PC-3 (cell line): ENCODE measurements at regions not wholly inside any gene's neighbourhood (a gene's known extent, or its start where the extent isn't known, plus 50 kb on each side); places are given as distances from the start of the nearest gene placed in this dataset.
"Not testable (repeated sequence)": the region's sequence is repeated elsewhere in the genome, so short reads cannot be mapped to it uniquely, and the experiment has no call there.

Source experiments
- ATAC-seq: fragments of 200-7000 bp; cut with Tn5 transposase; 2 replicates; pipeline ENCODE4 v1.9.1; 2020; ENCODE audit warnings: mild to moderate bottlenecking, moderate library complexity
- BruUV-seq: library from RNA; stranded (reverse); fragments of 400-500 nt; replicated peaks from 2 replicates; lab custom pipeline; 2021; lab: Mats Ljungman, UMichigan
- CTCF ChIA-PET: fragments of 300-600 bp; sonication (Branson Sonifier 250); formaldehyde crosslinking; loops from one replicate; lab custom pipeline; 2022; ENCODE audit warnings: antibody characterized with exemption; lab: Charles Lee
- POLR2A ChIA-PET: fragments of 300-600 bp; sonication (Branson Sonifier 250); formaldehyde crosslinking; loops from one replicate; lab custom pipeline; 2022; ENCODE audit warnings: antibody characterized with exemption; ENCODE audit not compliant: unreplicated experiment; lab: Charles Lee
- DNase-seq: peaks from one replicate; pipeline ENCODE4 v3.0.0-alpha.2; 2015
- H2AFZ ChIP-seq: fragments of 300-600 bp; sonication (generic); 2 replicates; pipeline ENCODE4 v1.6.0; 2016; ENCODE audit warnings: antibody characterized with exemption, low read length
- H3F3A ChIP-seq: fragments of 300-600 bp; sonication (generic); one replicate; pipeline ENCODE4 v1.6.0; 2017; ENCODE audit warnings: antibody characterized with exemption, low read length, control low read depth, mild to moderate bottlenecking; ENCODE audit not compliant: unreplicated experiment
- H3K27ac ChIP-seq: fragments of 300-600 bp; sonication (generic); 2 replicates; pipeline ENCODE4 v1.5.1; 2016; ENCODE audit warnings: mild to moderate bottlenecking, low read length
- H3K27me3 ChIP-seq: fragments of 300-600 bp; sonication (generic); 2 replicates; pipeline ENCODE4 v1.6.1; 2016; ENCODE audit warnings: low read length, mixed read lengths
- H3K36me3 ChIP-seq: fragments of 300-600 bp; sonication (generic); 2 replicates; pipeline ENCODE4 v1.6.1; 2016; ENCODE audit warnings: low read depth, mixed run types, low read length, mixed read lengths
- H3K4me1 ChIP-seq: fragments of 300-600 bp; sonication (generic); 2 replicates; pipeline ENCODE4 v1.5.1; 2016; ENCODE audit warnings: low read length; ENCODE audit not compliant: insufficient read depth
- H3K4me2 ChIP-seq: fragments of 300-600 bp; sonication (generic); 2 replicates; pipeline ENCODE4 v1.6.0; 2016; ENCODE audit warnings: low read length
- H3K4me3 ChIP-seq: fragments of 300-600 bp; sonication (generic); 2 replicates; pipeline ENCODE4 v1.5.1; 2016; ENCODE audit warnings: mild to moderate bottlenecking, low read length, mixed read lengths
- H3K79me2 ChIP-seq: fragments of 300-600 bp; sonication (generic); 2 replicates; pipeline ENCODE4 v1.6.1; 2017; ENCODE audit warnings: low read length, mixed read lengths
- H3K9ac ChIP-seq: fragments of 300-600 bp; sonication (generic); 2 replicates; pipeline ENCODE4 v1.6.0; 2016; ENCODE audit warnings: mild to moderate bottlenecking, low read length
- H3K9me2 ChIP-seq: fragments of 300-600 bp; sonication (generic); replicated peaks from 2 replicates; pipeline ENCODE4 v1.6.1; 2016; ENCODE audit warnings: mixed run types, low read length, mixed read lengths
- H3K9me3 ChIP-seq: fragments of 300-600 bp; sonication (generic); 2 replicates; pipeline ENCODE4 v1.6.1; 2016; ENCODE audit warnings: low read length, mixed read lengths
- H4K20me1 ChIP-seq: fragments of 300-600 bp; sonication (generic); 2 replicates; pipeline ENCODE4 v1.6.1; 2016; ENCODE audit warnings: low read length, mixed read lengths
- intact Hi-C: fragments of 100-400 bp; cut with micrococcal nuclease; formaldehyde crosslinking; loops from 2 replicates; pipeline ENCODE4 v1.9.0; 2023

- H4K20me1 ChIP-seq, H3K4me3 ChIP-seq, H3K27me3 ChIP-seq, H3K9me2 ChIP-seq, DNase-seq, intact Hi-C loops, H3K4me2 ChIP-seq, ATAC-seq, H3F3A ChIP-seq, CTCF ChIA-PET, H3K79me2 ChIP-seq, POLR2A ChIA-PET, H2AFZ ChIP-seq, BruUV-seq, H3K9me3 ChIP-seq, H3K27ac ChIP-seq, H3K36me3 ChIP-seq, H3K9ac ChIP-seq, H3K4me1 ChIP-seq: not testable (repeated sequence)
These were observed 61.8 kb upstream of the NBPF20 start for GRCh38 chr1:145487156-145487555.

GRCh38 chr1:145484257-145484656 lies 58.9 kb upstream of the NBPF20 start:
- H3K27me3 ChIP-seq, H3K9me2 ChIP-seq, H3K27ac ChIP-seq, BruUV-seq, H3K4me3 ChIP-seq, H3K9ac ChIP-seq, H2AFZ ChIP-seq, POLR2A ChIA-PET, H3F3A ChIP-seq, intact Hi-C loops, ATAC-seq, H3K4me2 ChIP-seq, H4K20me1 ChIP-seq, CTCF ChIA-PET, DNase-seq, H3K36me3 ChIP-seq, H3K4me1 ChIP-seq, H3K9me3 ChIP-seq, H3K79me2 ChIP-seq: not testable (repeated sequence)

DNA sequence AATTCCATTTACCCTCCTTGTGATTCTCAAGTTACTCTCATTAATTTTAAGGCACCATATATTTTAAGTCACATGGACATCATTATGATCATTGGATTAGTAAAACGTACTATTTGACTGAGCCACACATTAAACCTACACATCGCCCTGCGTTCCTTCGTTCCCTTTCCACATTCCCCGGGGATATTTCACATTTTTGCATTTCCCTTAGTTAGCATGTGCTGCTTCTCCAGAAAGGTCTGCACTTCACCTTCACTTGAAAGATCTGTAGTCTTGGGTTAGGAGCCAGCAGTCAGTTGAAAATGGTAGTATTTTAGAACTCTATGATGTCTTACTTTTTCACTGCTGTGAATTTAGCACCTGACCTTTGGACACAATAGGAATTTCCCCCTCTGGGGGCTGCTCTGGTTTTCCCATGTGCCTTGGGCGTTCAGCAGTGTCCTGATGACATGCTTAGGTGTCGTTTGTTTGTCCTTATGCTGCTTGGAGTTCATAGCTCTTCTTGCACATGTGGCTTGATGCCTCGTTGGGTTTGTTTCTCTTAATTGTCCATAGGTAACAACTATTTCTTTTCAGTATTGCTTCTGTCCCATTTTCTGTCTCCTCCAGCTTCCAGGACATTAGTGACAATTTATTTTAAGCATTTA lies 56.9 kb upstream of the NBPF20 start:
- H3K9ac ChIP-seq, H3K36me3 ChIP-seq, H4K20me1 ChIP-seq, H3K4me1 ChIP-seq, H3K9me3 ChIP-seq, H3K27me3 ChIP-seq, H3K4me3 ChIP-seq, H3K9me2 ChIP-seq, CTCF ChIA-PET, DNase-seq, H3K27ac ChIP-seq, ATAC-seq, intact Hi-C loops, H3K79me2 ChIP-seq, POLR2A ChIA-PET, H3F3A ChIP-seq, H2AFZ ChIP-seq, BruUV-seq, H3K4me2 ChIP-seq: not testable (repeated sequence)

DNA sequence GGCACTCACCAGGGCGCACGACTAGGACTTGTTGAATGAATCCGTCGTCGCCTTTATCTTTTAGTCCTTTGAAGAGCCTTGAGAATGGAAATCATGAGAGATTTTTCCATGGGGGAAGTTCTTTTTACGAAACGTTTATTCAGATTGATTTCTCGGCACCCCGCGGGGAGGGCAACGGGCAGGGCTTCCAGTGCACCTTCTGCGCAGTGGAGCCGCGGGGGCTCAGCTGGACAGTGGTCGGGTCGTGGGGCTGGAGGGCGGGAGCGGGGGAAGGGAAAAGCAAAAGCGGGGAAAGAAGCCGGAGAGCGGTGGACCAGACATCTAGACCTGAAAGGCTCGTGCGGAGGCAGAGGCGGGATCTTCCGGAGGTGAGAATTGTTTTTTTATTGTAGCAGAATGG lies 50.6 kb upstream of the NBPF20 start:
- H3K27ac ChIP-seq, H3K4me1 ChIP-seq, H3K9me3 ChIP-seq, ATAC-seq, H3K36me3 ChIP-seq, H3K4me2 ChIP-seq, H3F3A ChIP-seq, H3K4me3 ChIP-seq, BruUV-seq, H3K9me2 ChIP-seq, H3K9ac ChIP-seq, H2AFZ ChIP-seq, CTCF ChIA-PET, H4K20me1 ChIP-seq, H3K27me3 ChIP-seq, intact Hi-C loops, DNase-seq, POLR2A ChIA-PET, H3K79me2 ChIP-seq: not testable (repeated sequence)

DNA sequence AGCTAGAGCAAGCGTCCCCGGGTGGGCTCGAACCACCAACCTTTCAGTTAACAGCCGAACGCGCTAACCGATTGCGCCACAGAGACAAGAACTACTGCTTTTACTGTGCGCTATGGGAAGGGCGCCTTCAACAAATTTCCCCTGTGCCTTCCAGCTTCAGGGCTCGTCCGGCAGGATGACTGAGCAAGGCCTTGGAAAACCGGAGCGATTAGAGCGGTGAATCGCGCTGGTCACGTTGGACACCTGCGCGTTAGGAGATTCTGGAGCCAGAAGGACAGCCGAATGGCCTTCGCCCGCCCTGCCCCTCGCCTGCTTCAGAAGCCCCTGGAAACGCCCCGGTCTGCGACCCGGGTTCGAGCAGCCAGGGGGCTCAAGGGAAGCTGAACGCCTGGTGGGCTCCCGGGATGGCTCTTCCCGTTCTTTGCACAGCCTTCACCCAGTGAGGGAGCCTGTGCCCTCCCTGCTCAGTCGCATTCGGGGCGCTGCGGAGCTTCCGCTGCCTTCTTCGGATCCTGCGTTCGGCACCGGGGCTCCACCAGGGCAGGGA lies 50.0 kb upstream of the NBPF20 start:
- CTCF ChIA-PET, POLR2A ChIA-PET, H3K36me3 ChIP-seq, H3K27ac ChIP-seq, intact Hi-C loops, H4K20me1 ChIP-seq, H2AFZ ChIP-seq, H3K4me1 ChIP-seq, H3K27me3 ChIP-seq, H3K4me3 ChIP-seq, BruUV-seq, H3K4me2 ChIP-seq, H3K9me2 ChIP-seq, DNase-seq, H3K9ac ChIP-seq, H3F3A ChIP-seq, H3K9me3 ChIP-seq, ATAC-seq, H3K79me2 ChIP-seq: not testable (repeated sequence)
